ENCODE measurements at regions not wholly inside any gene's neighbourhood (a gene's known extent, or its start where the extent isn't known, plus 50 kb on each side); places are given as distances from the start of the nearest gene placed in this dataset.
A peak's percentile ranks its signal among the peaks of the same experiment; 100 is the strongest.
"Not testable (repeated sequence)": the region's sequence is repeated elsewhere in the genome, so short reads cannot be mapped to it uniquely, and the experiment has no call there.

GRCh38 chr21:8994640-8995511 lies 1526.5 kb upstream of the TPTE start:
- Histone ChIP-seq H3K4me1 (no peaks in the 10 kb centered on the region), H3K27ac (no peak overlapping the region), H3K9me3 (no peaks in the 10 kb centered on the region), H3K27me3 (no peaks in the 10 kb centered on the region), H3K4me3 (no peak overlapping the region), H3K36me3 (no peaks in the 10 kb centered on the region)
- no peak for DNase-seq (ENCODE audit: low spot score in 2 of 2)
- TF ChIP-seq, protein P1, sequence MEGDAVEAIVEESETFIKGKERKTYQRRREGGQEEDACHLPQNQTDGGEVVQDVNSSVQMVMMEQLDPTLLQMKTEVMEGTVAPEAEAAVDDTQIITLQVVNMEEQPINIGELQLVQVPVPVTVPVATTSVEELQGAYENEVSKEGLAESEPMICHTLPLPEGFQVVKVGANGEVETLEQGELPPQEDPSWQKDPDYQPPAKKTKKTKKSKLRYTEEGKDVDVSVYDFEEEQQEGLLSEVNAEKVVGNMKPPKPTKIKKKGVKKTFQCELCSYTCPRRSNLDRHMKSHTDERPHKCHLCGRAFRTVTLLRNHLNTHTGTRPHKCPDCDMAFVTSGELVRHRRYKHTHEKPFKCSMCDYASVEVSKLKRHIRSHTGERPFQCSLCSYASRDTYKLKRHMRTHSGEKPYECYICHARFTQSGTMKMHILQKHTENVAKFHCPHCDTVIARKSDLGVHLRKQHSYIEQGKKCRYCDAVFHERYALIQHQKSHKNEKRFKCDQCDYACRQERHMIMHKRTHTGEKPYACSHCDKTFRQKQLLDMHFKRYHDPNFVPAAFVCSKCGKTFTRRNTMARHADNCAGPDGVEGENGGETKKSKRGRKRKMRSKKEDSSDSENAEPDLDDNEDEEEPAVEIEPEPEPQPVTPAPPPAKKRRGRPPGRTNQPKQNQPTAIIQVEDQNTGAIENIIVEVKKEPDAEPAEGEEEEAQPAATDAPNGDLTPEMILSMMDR (IDR thresholded peaks at IDR 0.05), result peak in 1 of 3 experiments; percentile 11
- intact Hi-C loops (cut with DNase I), result no loop called here

DNA sequence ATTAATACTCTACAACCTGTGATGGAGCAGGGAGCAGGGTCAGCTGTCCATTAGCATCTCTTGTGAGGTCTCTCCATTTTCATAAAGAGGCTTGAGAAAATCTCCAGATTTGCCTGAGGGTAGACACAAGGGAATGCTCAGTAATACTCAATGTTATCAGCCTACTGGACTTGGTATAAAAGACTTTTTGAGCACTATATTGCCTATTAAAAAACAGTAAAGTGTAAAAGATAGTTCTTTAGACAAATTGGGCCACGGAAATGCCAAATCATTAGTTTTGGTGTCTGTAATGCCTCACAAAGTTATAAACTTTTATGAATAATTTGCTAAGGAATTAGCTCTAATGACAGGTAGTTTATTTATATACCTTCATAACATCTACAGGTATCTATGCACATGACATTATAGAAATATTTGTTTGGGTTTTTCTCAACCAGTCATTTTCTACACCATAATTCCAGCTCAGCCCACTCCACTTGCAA lies 1524.9 kb upstream of the TPTE start:
- DNase-seq (ENCODE audit: low spot score in 2 of 2); H3K36me3 ChIP-seq; H3K4me3 ChIP-seq; intact Hi-C loops (cut with DNase I); H3K27me3 ChIP-seq; H3K4me1 ChIP-seq; H3K9me3 ChIP-seq; H3K27ac ChIP-seq: not testable (repeated sequence)

DNA sequence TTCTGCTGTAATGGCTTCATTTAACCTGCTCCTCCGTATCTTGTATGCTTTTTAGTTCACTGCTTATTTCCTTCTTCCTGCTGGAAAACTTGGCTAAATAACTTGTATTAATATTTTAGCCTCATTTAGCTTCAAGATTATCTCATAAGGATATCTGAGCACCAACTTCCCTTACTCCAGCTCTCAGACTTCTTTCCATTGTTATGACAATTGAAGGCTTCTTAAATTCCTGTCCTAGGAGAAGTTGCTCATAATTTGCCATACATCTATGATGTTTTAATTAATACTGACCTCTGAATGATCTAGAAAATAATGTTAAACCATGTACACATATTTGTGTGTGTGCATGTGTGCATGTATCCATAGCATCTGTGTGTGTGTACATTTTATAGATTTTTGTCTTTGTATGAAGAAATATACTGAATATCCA lies 1524.4 kb upstream of the TPTE start:
- TF ChIP-seq, protein P1 (IDR thresholded peaks at IDR 0.05), result no peak
- no peaks in the 10 kb centered on the region for H3K36me3 ChIP-seq
- no peaks in the 10 kb centered on the region for H3K27me3 ChIP-seq
- H3K27ac ChIP-seq, result no peak overlapping the region
- no peaks in the 10 kb centered on the region for H3K4me1 ChIP-seq
- intact Hi-C loops (cut with DNase I), result no loop called here
- H3K9me3 ChIP-seq, result no peaks in the 10 kb centered on the region
- no peak for DNase-seq (ENCODE audit: low spot score in 2 of 2)
- no peak overlapping the region for H3K4me3 ChIP-seq

- DNase-seq (ENCODE audit: low spot score in 2 of 2); H3K4me3 ChIP-seq; H3K27ac ChIP-seq; H3K9me3 ChIP-seq; H3K4me1 ChIP-seq; intact Hi-C loops (cut with DNase I); H3K27me3 ChIP-seq; H3K36me3 ChIP-seq: not testable (repeated sequence)
Measured at GRCh38 chr21:8997443-8998390, 1523.7 kb upstream of the TPTE start.

- H3K4me1 ChIP-seq; H3K9me3 ChIP-seq; H3K27ac ChIP-seq; H3K36me3 ChIP-seq; H3K4me3 ChIP-seq; H3K27me3 ChIP-seq; intact Hi-C loops (cut with DNase I): not testable (repeated sequence)
- peak in 1 of 2 donors; percentile 56 for DNase-seq (ENCODE audit: low spot score in 2 of 2)
Measured at GRCh38 chr21:8998480-8998879, 1522.9 kb upstream of the TPTE start.

GRCh38 chr21:8998946-8999681 lies 1522.3 kb upstream of the TPTE start:
- intact Hi-C loops (cut with DNase I), result no loop called here

DNA sequence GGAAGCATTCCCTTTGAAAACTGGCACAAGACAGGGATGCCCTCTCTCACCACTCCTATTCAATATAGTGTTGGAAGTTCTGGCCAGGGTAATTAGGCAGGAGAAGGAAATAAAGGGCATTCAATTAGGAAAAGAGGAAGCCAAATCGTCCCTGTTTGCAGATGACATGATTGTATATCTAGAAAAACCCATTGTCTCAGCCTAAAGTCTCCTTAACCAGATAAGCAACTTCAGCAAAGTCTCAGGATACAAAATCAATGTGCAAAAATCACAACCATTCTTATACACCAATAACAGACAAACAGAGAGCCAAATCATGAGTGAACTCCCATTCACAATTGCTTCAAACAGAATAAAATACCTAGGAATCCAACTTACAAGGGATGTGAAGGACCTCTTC lies 1521.3 kb upstream of the TPTE start:
- DNase-seq (ENCODE audit: low spot score in 2 of 2); H3K36me3 ChIP-seq; H3K27me3 ChIP-seq; H3K27ac ChIP-seq; H3K4me1 ChIP-seq; intact Hi-C loops (cut with DNase I); H3K9me3 ChIP-seq; H3K4me3 ChIP-seq: not testable (repeated sequence)

More at GRCh38 chr21:8998946-8999681, 1522.3 kb upstream of the TPTE start:
- Histone ChIP-seq H3K36me3 (no peaks in the 10 kb centered on the region), H3K27ac (no peak overlapping the region), H3K9me3 (no peaks in the 10 kb centered on the region), H3K4me1 (no peaks in the 10 kb centered on the region), H3K27me3 (no peaks in the 10 kb centered on the region), H3K4me3 (no peak overlapping the region)
- DNase-seq (ENCODE audit: low spot score in 2 of 2), result no peak
- TF ChIP-seq, protein P1 (IDR thresholded peaks at IDR 0.05), result no peak

- intact Hi-C loops (cut with DNase I); H3K27ac ChIP-seq; H3K27me3 ChIP-seq; H3K4me3 ChIP-seq; DNase-seq (ENCODE audit: low spot score in 2 of 2); H3K36me3 ChIP-seq; H3K9me3 ChIP-seq; H3K4me1 ChIP-seq: not testable (repeated sequence)
Measured at GRCh38 chr21:9000671-9001070, 1520.7 kb upstream of the TPTE start.

GRCh38 chr21:9001890-9002663 lies 1519.3 kb upstream of the TPTE start:
- H3K27me3 ChIP-seq; intact Hi-C loops (cut with DNase I); H3K4me3 ChIP-seq; H3K9me3 ChIP-seq; H3K4me1 ChIP-seq; DNase-seq (ENCODE audit: low spot score in 2 of 2); H3K27ac ChIP-seq; H3K36me3 ChIP-seq: not testable (repeated sequence)
